A204.1 (cell line): ENCODE measurements at regions not wholly inside any gene's neighbourhood (a gene's known extent, or its start where the extent isn't known, plus 50 kb on each side); places are given as distances from the start of the nearest gene placed in this dataset.

Experiments
- FAIRE-seq: peaks from 2 replicates; lab custom pipeline; 2012; peaks lifted over from hg19 to GRCh38; lab: Jason Lieb, UNC

- FAIRE-seq = no peak
Measured at GRCh38 chr14:82836256-82836950, 1302.8 kb upstream of the SEL1L start.

GRCh38 chr14:82837611-82838140 lies 1304.0 kb upstream of the SEL1L start:
- no peak for FAIRE-seq

- FAIRE-seq = no peak
Measured at GRCh38 chr14:82850576-82850975, 1316.9 kb upstream of the SEL1L start.

GRCh38 chr14:82854131-82854530 lies 1320.5 kb upstream of the SEL1L start:
- FAIRE-seq = no peak

- FAIRE-seq = no peak
Measured at GRCh38 chr14:82854901-82855300, 1321.2 kb upstream of the SEL1L start.

- FAIRE-seq = no peak
Measured at GRCh38 chr14:82855912-82856391, 1322.3 kb upstream of the SEL1L start.

GRCh38 chr14:82861313-82861712 lies 1327.7 kb upstream of the SEL1L start:
- no peak for FAIRE-seq

- no peak for FAIRE-seq
Measured at GRCh38 chr14:82872494-82872893, 1338.8 kb upstream of the SEL1L start.

- FAIRE-seq = no peak
Measured at GRCh38 chr14:82878951-82879350, 1345.3 kb upstream of the SEL1L start.

GRCh38 chr14:82879949-82880535 lies 1346.4 kb upstream of the SEL1L start:
- FAIRE-seq = no peak

- no peak for FAIRE-seq
Measured at GRCh38 chr14:82886670-82887069, 1353.0 kb upstream of the SEL1L start.

- FAIRE-seq = no peak
Measured at GRCh38 chr14:82889701-82890100, 1356.0 kb upstream of the SEL1L start.

GRCh38 chr14:82896476-82896875 lies 1362.8 kb upstream of the SEL1L start:
- no peak for FAIRE-seq

GRCh38 chr14:82897469-82898308 lies 1364.0 kb upstream of the SEL1L start:
- FAIRE-seq = no peak

- no peak for FAIRE-seq
Measured at GRCh38 chr14:82905762-82906161, 1372.1 kb upstream of the SEL1L start.

GRCh38 chr14:82911930-82912329 lies 1378.3 kb upstream of the SEL1L start:
- FAIRE-seq = no peak

- no peak for FAIRE-seq
Measured at GRCh38 chr14:82913396-82913795, 1379.7 kb upstream of the SEL1L start.

GRCh38 chr14:82915381-82915780 lies 1381.7 kb upstream of the SEL1L start:
- FAIRE-seq = no peak

GRCh38 chr14:82935691-82936090 lies 1402.0 kb upstream of the SEL1L start:
- no peak for FAIRE-seq

GRCh38 chr14:82951171-82951570 lies 1417.5 kb upstream of the SEL1L start:
- no peak for FAIRE-seq

GRCh38 chr14:82963756-82964155 lies 1430.1 kb upstream of the SEL1L start:
- FAIRE-seq = peak; percentile 99

GRCh38 chr14:82987502-82988124 lies 1454.0 kb upstream of the SEL1L start:
- no peak for FAIRE-seq
